GM12878 (cell line): ENCODE measurements at regions not wholly inside any gene's neighbourhood (a gene's known extent, or its start where the extent isn't known, plus 50 kb on each side); places are given as distances from the start of the nearest gene placed in this dataset.

Source experiments
- HCFC1 ChIP-seq: fragments of 150-350 bp; IDR thresholded peaks from 2 replicates; pipeline ENCODE4 v1.6.1; 2014; ENCODE audit warnings: low read length
- POU2F2 ChIP-seq: IDR thresholded peaks from 3 replicates; pipeline ENCODE4 v1.6.1; 2011; ENCODE audit warnings: low read depth, mild to moderate bottlenecking, low read length, borderline replicate concordance
- RCOR1 ChIP-seq: conservative IDR thresholded peaks from 2 replicates; pipeline ENCODE4 v1.6.1; 2012; ENCODE audit warnings: low read depth, low read length, improper control_type of control experiment
- RFX5 ChIP-seq: IDR thresholded peaks from 2 replicates; pipeline ENCODE4 v1.6.1; 2011; ENCODE audit warnings: low read depth, low read length, improper control_type of control experiment
- TF ChIP-seq, protein P1 (sequence below), 3 experiments: IDR thresholded peaks in 2 of 3; conservative IDR thresholded peaks in 1 of 3; 2 replicates each; pipeline ENCODE4 v1.5.1; 2011; ENCODE audit warnings: low read depth in 3 of 3, low read length in 3 of 3, mild to moderate bottlenecking in 3 of 3, control low read depth in 2 of 3, moderate library complexity in 2 of 3, inconsistent platforms in 1 of 3, mixed read lengths in 1 of 3; ENCODE audit not compliant: control insufficient read depth in 2 of 3, insufficient read depth in 1 of 3; ENCODE audit errors: extremely low read depth in 1 of 3

GRCh38 chr14:98551028-98551427 lies 721.0 kb downstream of the BCL11B start:
- TF ChIP-seq RCOR1 (no peak), RFX5 (no peak), POU2F2 (no peak), HCFC1 (no peak)
- TF ChIP-seq, protein P1, sequence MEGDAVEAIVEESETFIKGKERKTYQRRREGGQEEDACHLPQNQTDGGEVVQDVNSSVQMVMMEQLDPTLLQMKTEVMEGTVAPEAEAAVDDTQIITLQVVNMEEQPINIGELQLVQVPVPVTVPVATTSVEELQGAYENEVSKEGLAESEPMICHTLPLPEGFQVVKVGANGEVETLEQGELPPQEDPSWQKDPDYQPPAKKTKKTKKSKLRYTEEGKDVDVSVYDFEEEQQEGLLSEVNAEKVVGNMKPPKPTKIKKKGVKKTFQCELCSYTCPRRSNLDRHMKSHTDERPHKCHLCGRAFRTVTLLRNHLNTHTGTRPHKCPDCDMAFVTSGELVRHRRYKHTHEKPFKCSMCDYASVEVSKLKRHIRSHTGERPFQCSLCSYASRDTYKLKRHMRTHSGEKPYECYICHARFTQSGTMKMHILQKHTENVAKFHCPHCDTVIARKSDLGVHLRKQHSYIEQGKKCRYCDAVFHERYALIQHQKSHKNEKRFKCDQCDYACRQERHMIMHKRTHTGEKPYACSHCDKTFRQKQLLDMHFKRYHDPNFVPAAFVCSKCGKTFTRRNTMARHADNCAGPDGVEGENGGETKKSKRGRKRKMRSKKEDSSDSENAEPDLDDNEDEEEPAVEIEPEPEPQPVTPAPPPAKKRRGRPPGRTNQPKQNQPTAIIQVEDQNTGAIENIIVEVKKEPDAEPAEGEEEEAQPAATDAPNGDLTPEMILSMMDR (IDR thresholded peaks at IDR 0.05 in 2 of 3, conservative IDR thresholded peaks at IDR 0.05 in 1 of 3; ENCODE audit: control insufficient read depth in 2 of 3, extremely low read depth in 1 of 3, insufficient read depth in 1 of 3, low read depth in 3 of 3, low read length in 3 of 3): no peak
